Astrocyte (in vitro differentiated cells and primary cell): ENCODE measurements at regions not wholly inside any gene's neighbourhood (a gene's known extent, or its start where the extent isn't known, plus 50 kb on each side); places are given as distances from the start of the nearest gene placed in this dataset.
A peak's percentile ranks its signal among the peaks of the same experiment; 100 is the strongest.
"Not testable (repeated sequence)": the region's sequence is repeated elsewhere in the genome, so short reads cannot be mapped to it uniquely, and the experiment has no call there.

Source experiments
- DNase-seq: peaks from one replicate; pipeline ENCODE4 v3.0.0-alpha.2; 2010; ENCODE audit warnings: low read depth
- FAIRE-seq: peaks from 2 replicates; lab custom pipeline; 2011; peaks lifted over from hg19 to GRCh38; lab: Jason Lieb, UNC
- H2AFZ ChIP-seq: 2 replicates; pipeline ENCODE4 v1.6.0; 2012; ENCODE audit warnings: low read depth, low read length, inconsistent platforms
- H3K27ac ChIP-seq: 2 replicates; pipeline ENCODE4 v1.5.1; 2011; ENCODE audit warnings: low read depth, low read length, inconsistent platforms
- H3K27me3 ChIP-seq: 2 replicates; pipeline ENCODE4 v1.6.0; 2011; ENCODE audit warnings: low read length, inconsistent platforms; ENCODE audit not compliant: insufficient read depth
- H3K36me3 ChIP-seq: 2 replicates; pipeline ENCODE4 v1.5.1; 2011; ENCODE audit warnings: low read length, inconsistent platforms; ENCODE audit not compliant: insufficient read depth
- H3K4me1 ChIP-seq: 2 replicates; pipeline ENCODE4 v1.5.1; 2011; ENCODE audit warnings: low read length, inconsistent platforms; ENCODE audit not compliant: insufficient read depth
- H3K4me2 ChIP-seq: 2 replicates; pipeline ENCODE4 v1.6.0; 2012; ENCODE audit warnings: low read length, inconsistent platforms
- H3K4me3 ChIP-seq: 2 replicates; pipeline ENCODE4 v1.5.1; 2011; ENCODE audit warnings: low read depth, mild to moderate bottlenecking, low read length, inconsistent platforms; ENCODE audit not compliant: insufficient read depth
- H3K79me2 ChIP-seq: 2 replicates; pipeline ENCODE4 v1.6.0; 2012; ENCODE audit warnings: mild to moderate bottlenecking, low read length, inconsistent platforms; ENCODE audit not compliant: insufficient read depth
- H3K9ac ChIP-seq: 2 replicates; pipeline ENCODE4 v1.6.0; 2012; ENCODE audit warnings: mild to moderate bottlenecking, low read length, inconsistent platforms
- H3K9me3 ChIP-seq: 2 replicates; pipeline ENCODE4 v1.5.1; 2012; ENCODE audit warnings: low read depth, mild to moderate bottlenecking, low read length, inconsistent platforms; ENCODE audit not compliant: insufficient read depth
- H4K20me1 ChIP-seq: 2 replicates; pipeline ENCODE4 v1.6.0; 2012; ENCODE audit warnings: low read length, inconsistent platforms; ENCODE audit not compliant: insufficient read depth
- H3K27ac Mint-ChIP-seq: one replicate; pipeline ENCODE4 v1.8.0; 2021; ENCODE audit warnings: mild to moderate bottlenecking, mixed read lengths; ENCODE audit not compliant: unreplicated experiment
- H3K27me3 Mint-ChIP-seq: one replicate; pipeline ENCODE4 v1.8.0; 2021; ENCODE audit warnings: low read depth, mixed read lengths; ENCODE audit not compliant: unreplicated experiment
- H3K36me3 Mint-ChIP-seq: one replicate; pipeline ENCODE4 v1.8.0; 2021; ENCODE audit warnings: low read depth, mixed read lengths; ENCODE audit not compliant: unreplicated experiment
- H3K4me1 Mint-ChIP-seq: one replicate; pipeline ENCODE4 v1.8.0; 2021; ENCODE audit warnings: low read depth, mixed read lengths; ENCODE audit not compliant: unreplicated experiment
- H3K4me3 Mint-ChIP-seq: one replicate; pipeline ENCODE4 v1.8.0; 2021; ENCODE audit warnings: mild to moderate bottlenecking, moderate library complexity, mixed read lengths; ENCODE audit not compliant: unreplicated experiment
- H3K9me3 Mint-ChIP-seq: one replicate; pipeline ENCODE4 v1.8.0; 2021; ENCODE audit warnings: mild to moderate bottlenecking, mixed read lengths; ENCODE audit not compliant: unreplicated experiment

GRCh38 chr2:89243114-89243700 lies 551.7 kb downstream of the RPIA start:
- not testable (repeated sequence) for H3K27ac ChIP-seq, H4K20me1 ChIP-seq, H3K4me3 Mint-ChIP-seq, H3K4me2 ChIP-seq, H3K4me1 ChIP-seq, H3K4me3 ChIP-seq, FAIRE-seq, H3K27me3 ChIP-seq, H2AFZ ChIP-seq, H3K9me3 Mint-ChIP-seq, H3K9me3 ChIP-seq, H3K36me3 ChIP-seq, H3K27me3 Mint-ChIP-seq, DNase-seq, H3K27ac Mint-ChIP-seq, H3K9ac ChIP-seq, H3K36me3 Mint-ChIP-seq, H3K4me1 Mint-ChIP-seq, H3K79me2 ChIP-seq

GRCh38 chr2:89244407-89244806 lies 552.9 kb downstream of the RPIA start:
- not testable (repeated sequence) for H3K4me3 ChIP-seq, H2AFZ ChIP-seq, H3K27ac ChIP-seq, H3K4me1 ChIP-seq, H3K27ac Mint-ChIP-seq, H4K20me1 ChIP-seq, H3K36me3 ChIP-seq, H3K36me3 Mint-ChIP-seq, H3K4me2 ChIP-seq, H3K9me3 Mint-ChIP-seq, H3K9me3 ChIP-seq, H3K4me3 Mint-ChIP-seq, H3K4me1 Mint-ChIP-seq, H3K9ac ChIP-seq, DNase-seq, H3K79me2 ChIP-seq, H3K27me3 Mint-ChIP-seq, H3K27me3 ChIP-seq, FAIRE-seq

GRCh38 chr2:89245478-89245877 lies 554.0 kb downstream of the RPIA start:
- not testable (repeated sequence) for H3K4me1 Mint-ChIP-seq, H3K27me3 ChIP-seq, H3K36me3 Mint-ChIP-seq, H3K4me1 ChIP-seq, DNase-seq, H3K27ac ChIP-seq, H4K20me1 ChIP-seq, H3K9me3 ChIP-seq, H3K4me3 ChIP-seq, FAIRE-seq, H3K9ac ChIP-seq, H3K79me2 ChIP-seq, H3K4me3 Mint-ChIP-seq, H3K27ac Mint-ChIP-seq, H2AFZ ChIP-seq, H3K9me3 Mint-ChIP-seq, H3K27me3 Mint-ChIP-seq, H3K36me3 ChIP-seq, H3K4me2 ChIP-seq

GRCh38 chr2:89246027-89246426 lies 554.6 kb downstream of the RPIA start:
- DNase-seq, H3K36me3 ChIP-seq: not testable (repeated sequence)

GRCh38 chr2:89246620-89247019 lies 555.1 kb downstream of the RPIA start:
- H3K4me1 ChIP-seq, H3K27me3 ChIP-seq, H3K36me3 ChIP-seq, FAIRE-seq, H3K27me3 Mint-ChIP-seq, H3K4me2 ChIP-seq, H3K4me3 Mint-ChIP-seq, H3K4me1 Mint-ChIP-seq, H3K27ac Mint-ChIP-seq, H2AFZ ChIP-seq, H3K9me3 Mint-ChIP-seq, H3K79me2 ChIP-seq, H4K20me1 ChIP-seq, H3K36me3 Mint-ChIP-seq, H3K9me3 ChIP-seq, H3K27ac ChIP-seq, H3K4me3 ChIP-seq, H3K9ac ChIP-seq: not testable (repeated sequence)
- DNase-seq: peak; percentile 0

More at GRCh38 chr2:89246027-89246426, 554.6 kb downstream of the RPIA start:
- H3K4me3 Mint-ChIP-seq, H3K9me3 Mint-ChIP-seq, H3K4me2 ChIP-seq, H3K27me3 ChIP-seq, H3K27me3 Mint-ChIP-seq, H2AFZ ChIP-seq, H3K27ac ChIP-seq, H3K4me1 ChIP-seq, H3K79me2 ChIP-seq, H3K4me1 Mint-ChIP-seq, H3K27ac Mint-ChIP-seq, H3K9ac ChIP-seq, H3K4me3 ChIP-seq, H4K20me1 ChIP-seq, H3K36me3 Mint-ChIP-seq, H3K9me3 ChIP-seq, FAIRE-seq: not testable (repeated sequence)

- not testable (repeated sequence) for H3K9me3 ChIP-seq, FAIRE-seq
Measured at GRCh38 chr2:89255013-89255412, 563.5 kb downstream of the RPIA start.

More at GRCh38 chr2:89255013-89255412, 563.5 kb downstream of the RPIA start:
- not testable (repeated sequence) for H3K4me3 ChIP-seq, H3K27ac Mint-ChIP-seq, H3K9me3 Mint-ChIP-seq, H3K79me2 ChIP-seq, DNase-seq, H3K4me1 ChIP-seq, H3K27me3 ChIP-seq, H3K36me3 Mint-ChIP-seq, H3K36me3 ChIP-seq, H3K4me1 Mint-ChIP-seq, H3K4me3 Mint-ChIP-seq, H4K20me1 ChIP-seq, H2AFZ ChIP-seq, H3K4me2 ChIP-seq, H3K27ac ChIP-seq, H3K9ac ChIP-seq, H3K27me3 Mint-ChIP-seq
